ENCODE measurements at regions not wholly inside any gene's neighbourhood (a gene's known extent, or its start where the extent isn't known, plus 50 kb on each side); places are given as distances from the start of the nearest gene placed in this dataset.

GRCh38 chr13:71382285-71382684 lies 484.7 kb downstream of the DACH1 start:
- TF ChIP-seq, protein P1, sequence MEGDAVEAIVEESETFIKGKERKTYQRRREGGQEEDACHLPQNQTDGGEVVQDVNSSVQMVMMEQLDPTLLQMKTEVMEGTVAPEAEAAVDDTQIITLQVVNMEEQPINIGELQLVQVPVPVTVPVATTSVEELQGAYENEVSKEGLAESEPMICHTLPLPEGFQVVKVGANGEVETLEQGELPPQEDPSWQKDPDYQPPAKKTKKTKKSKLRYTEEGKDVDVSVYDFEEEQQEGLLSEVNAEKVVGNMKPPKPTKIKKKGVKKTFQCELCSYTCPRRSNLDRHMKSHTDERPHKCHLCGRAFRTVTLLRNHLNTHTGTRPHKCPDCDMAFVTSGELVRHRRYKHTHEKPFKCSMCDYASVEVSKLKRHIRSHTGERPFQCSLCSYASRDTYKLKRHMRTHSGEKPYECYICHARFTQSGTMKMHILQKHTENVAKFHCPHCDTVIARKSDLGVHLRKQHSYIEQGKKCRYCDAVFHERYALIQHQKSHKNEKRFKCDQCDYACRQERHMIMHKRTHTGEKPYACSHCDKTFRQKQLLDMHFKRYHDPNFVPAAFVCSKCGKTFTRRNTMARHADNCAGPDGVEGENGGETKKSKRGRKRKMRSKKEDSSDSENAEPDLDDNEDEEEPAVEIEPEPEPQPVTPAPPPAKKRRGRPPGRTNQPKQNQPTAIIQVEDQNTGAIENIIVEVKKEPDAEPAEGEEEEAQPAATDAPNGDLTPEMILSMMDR (conservative IDR thresholded peaks at IDR 0.05), result no peak
- TF ChIP-seq EZH2 (IDR thresholded peaks at IDR 0.05; ENCODE audit: low read depth), result no peak

Measured in PC-9 (cell line).